ENCODE measurements at regions not wholly inside any gene's neighbourhood (a gene's known extent, or its start where the extent isn't known, plus 50 kb on each side); places are given as distances from the start of the nearest gene placed in this dataset.

GRCh38 chr2:129719335-129719734, 260.1 kb upstream of the RAB6C start:
- Histone ChIP-seq H3K27me3 (ENCODE audit: control insufficient read depth in 4 of 4, insufficient read depth in 4 of 4, low read length in 3 of 4) (no peaks in the 10 kb centered on the region), H3K36me3 (ENCODE audit: control insufficient read depth in 4 of 4, insufficient read depth in 3 of 4, low read depth in 1 of 4, low read length in 3 of 4) (no peaks in the 10 kb centered on the region), H3K4me1 (ENCODE audit: control insufficient read depth in 4 of 4, insufficient read depth in 4 of 4, low read length in 3 of 4) (no peaks in the 10 kb centered on the region), H3K27ac (ENCODE audit: low read depth in 1 of 2, low read length in 2 of 2) (no peak overlapping the region), H3K9me3 (ENCODE audit: control insufficient read depth in 4 of 4, low read length in 3 of 4) (no peaks in the 10 kb centered on the region), H3K9ac (ENCODE audit: low read depth in 1 of 2, low read length in 2 of 2) (no peak overlapping the region), H3K4me3 (ENCODE audit: low read depth in 1 of 3, low read length in 3 of 3) (no peak overlapping the region)
- DNase-seq (ENCODE audit: low spot score) = no peak
- TF ChIP-seq RAD21 (IDR thresholded peaks at IDR 0.05) = no peak
- no peak for TF ChIP-seq RXRA (IDR thresholded peaks at IDR 0.05)
- no peak for TF ChIP-seq FOXA2 (IDR thresholded peaks at IDR 0.05)
- TF ChIP-seq TAF1 (conservative IDR thresholded peaks at IDR 0.05) = no peak
- TF ChIP-seq HNF4A (conservative IDR thresholded peaks at IDR 0.05) = no peak
- TF ChIP-seq ATF3 (IDR thresholded peaks at IDR 0.05) = no peak
- TF ChIP-seq, protein P1, sequence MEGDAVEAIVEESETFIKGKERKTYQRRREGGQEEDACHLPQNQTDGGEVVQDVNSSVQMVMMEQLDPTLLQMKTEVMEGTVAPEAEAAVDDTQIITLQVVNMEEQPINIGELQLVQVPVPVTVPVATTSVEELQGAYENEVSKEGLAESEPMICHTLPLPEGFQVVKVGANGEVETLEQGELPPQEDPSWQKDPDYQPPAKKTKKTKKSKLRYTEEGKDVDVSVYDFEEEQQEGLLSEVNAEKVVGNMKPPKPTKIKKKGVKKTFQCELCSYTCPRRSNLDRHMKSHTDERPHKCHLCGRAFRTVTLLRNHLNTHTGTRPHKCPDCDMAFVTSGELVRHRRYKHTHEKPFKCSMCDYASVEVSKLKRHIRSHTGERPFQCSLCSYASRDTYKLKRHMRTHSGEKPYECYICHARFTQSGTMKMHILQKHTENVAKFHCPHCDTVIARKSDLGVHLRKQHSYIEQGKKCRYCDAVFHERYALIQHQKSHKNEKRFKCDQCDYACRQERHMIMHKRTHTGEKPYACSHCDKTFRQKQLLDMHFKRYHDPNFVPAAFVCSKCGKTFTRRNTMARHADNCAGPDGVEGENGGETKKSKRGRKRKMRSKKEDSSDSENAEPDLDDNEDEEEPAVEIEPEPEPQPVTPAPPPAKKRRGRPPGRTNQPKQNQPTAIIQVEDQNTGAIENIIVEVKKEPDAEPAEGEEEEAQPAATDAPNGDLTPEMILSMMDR (IDR thresholded peaks at IDR 0.05; ENCODE audit: low read depth, low read length, missing input control) = no peak
- TF ChIP-seq EGR1 (IDR thresholded peaks at IDR 0.05; ENCODE audit: low read depth in 2 of 2) = no peak
- TF ChIP-seq, protein P2, sequence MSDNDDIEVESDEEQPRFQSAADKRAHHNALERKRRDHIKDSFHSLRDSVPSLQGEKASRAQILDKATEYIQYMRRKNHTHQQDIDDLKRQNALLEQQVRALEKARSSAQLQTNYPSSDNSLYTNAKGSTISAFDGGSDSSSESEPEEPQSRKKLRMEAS (IDR thresholded peaks at IDR 0.05) = no peak
- no peak for TF ChIP-seq SP1 (IDR thresholded peaks at IDR 0.05)
- TF ChIP-seq JUND (IDR thresholded peaks at IDR 0.05) = no peak
- TF ChIP-seq, protein P3, sequence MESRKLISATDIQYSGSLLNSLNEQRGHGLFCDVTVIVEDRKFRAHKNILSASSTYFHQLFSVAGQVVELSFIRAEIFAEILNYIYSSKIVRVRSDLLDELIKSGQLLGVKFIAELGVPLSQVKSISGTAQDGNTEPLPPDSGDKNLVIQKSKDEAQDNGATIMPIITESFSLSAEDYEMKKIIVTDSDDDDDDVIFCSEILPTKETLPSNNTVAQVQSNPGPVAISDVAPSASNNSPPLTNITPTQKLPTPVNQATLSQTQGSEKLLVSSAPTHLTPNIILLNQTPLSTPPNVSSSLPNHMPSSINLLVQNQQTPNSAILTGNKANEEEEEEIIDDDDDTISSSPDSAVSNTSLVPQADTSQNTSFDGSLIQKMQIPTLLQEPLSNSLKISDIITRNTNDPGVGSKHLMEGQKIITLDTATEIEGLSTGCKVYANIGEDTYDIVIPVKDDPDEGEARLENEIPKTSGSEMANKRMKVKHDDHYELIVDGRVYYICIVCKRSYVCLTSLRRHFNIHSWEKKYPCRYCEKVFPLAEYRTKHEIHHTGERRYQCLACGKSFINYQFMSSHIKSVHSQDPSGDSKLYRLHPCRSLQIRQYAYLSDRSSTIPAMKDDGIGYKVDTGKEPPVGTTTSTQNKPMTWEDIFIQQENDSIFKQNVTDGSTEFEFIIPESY (IDR thresholded peaks at IDR 0.05) = no peak
- TF ChIP-seq YY1 (IDR thresholded peaks at IDR 0.05) = no peak
- TF ChIP-seq GABPA (IDR thresholded peaks at IDR 0.05 in 1 of 2, conservative IDR thresholded peaks at IDR 0.05 in 1 of 2) = no peak
- WGBS = 76% methylated on average over 3 of the region's 3 CpGs

DNA sequence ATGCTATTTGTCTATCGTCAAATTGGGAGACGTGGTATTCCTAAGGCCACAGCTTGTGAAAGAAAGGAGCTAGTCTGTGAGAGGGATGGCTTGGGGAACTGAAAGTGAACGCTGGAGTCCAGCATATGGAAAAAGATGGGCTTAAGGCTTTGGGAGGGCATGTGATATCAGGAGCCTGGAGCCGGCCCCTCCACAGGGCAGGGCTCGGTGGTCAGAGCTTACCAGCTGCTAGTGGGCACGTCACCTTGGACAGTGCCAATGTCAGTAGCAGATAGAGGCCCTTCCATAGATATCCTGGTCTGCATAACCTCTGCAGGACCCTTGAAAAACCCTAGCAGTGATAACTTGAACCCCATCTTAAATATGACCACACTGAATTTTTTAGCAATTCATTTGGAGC, 259.1 kb upstream of the RAB6C start:
- Histone ChIP-seq H3K36me3 (ENCODE audit: control insufficient read depth in 4 of 4, insufficient read depth in 3 of 4, low read depth in 1 of 4, low read length in 3 of 4) (no peaks in the 10 kb centered on the region), H3K9ac (ENCODE audit: low read depth in 1 of 2, low read length in 2 of 2) (no peak overlapping the region), H3K4me1 (ENCODE audit: control insufficient read depth in 4 of 4, insufficient read depth in 4 of 4, low read length in 3 of 4) (no peaks in the 10 kb centered on the region), H3K9me3 (ENCODE audit: control insufficient read depth in 4 of 4, low read length in 3 of 4) (no peaks in the 10 kb centered on the region), H3K4me3 (ENCODE audit: low read depth in 1 of 3, low read length in 3 of 3) (no peak overlapping the region), H3K27me3 (ENCODE audit: control insufficient read depth in 4 of 4, insufficient read depth in 4 of 4, low read length in 3 of 4) (no peaks in the 10 kb centered on the region), H3K27ac (ENCODE audit: low read depth in 1 of 2, low read length in 2 of 2) (no peak overlapping the region)
- DNase-seq (ENCODE audit: low spot score) = no peak
- TF ChIP-seq JUND (IDR thresholded peaks at IDR 0.05) = no peak
- TF ChIP-seq EGR1 (IDR thresholded peaks at IDR 0.05; ENCODE audit: low read depth in 2 of 2) = no peak
- no peak for TF ChIP-seq NR2F2 (IDR thresholded peaks at IDR 0.05)
- TF ChIP-seq GABPA (IDR thresholded peaks at IDR 0.05 in 1 of 2, conservative IDR thresholded peaks at IDR 0.05 in 1 of 2) = no peak
- TF ChIP-seq YY1 (IDR thresholded peaks at IDR 0.05) = no peak
- TF ChIP-seq, protein P3 (IDR thresholded peaks at IDR 0.05) = no peak
- WGBS = 86% methylated on average over 6 of the region's 6 CpGs

Measured in liver (tissue), 8 donors.